GM19043 (cell line): ENCODE measurements at regions not wholly inside any gene's neighbourhood (a gene's known extent, or its start where the extent isn't known, plus 50 kb on each side); places are given as distances from the start of the nearest gene placed in this dataset.

ENCODE experiments used
- ATAC-seq: cut with Tn5 transposase; IDR thresholded peaks from one replicate; pipeline ENCODE4 v1.9.1; 2021; ENCODE audit warnings: low read depth; ENCODE audit not compliant: unreplicated experiment

DNA sequence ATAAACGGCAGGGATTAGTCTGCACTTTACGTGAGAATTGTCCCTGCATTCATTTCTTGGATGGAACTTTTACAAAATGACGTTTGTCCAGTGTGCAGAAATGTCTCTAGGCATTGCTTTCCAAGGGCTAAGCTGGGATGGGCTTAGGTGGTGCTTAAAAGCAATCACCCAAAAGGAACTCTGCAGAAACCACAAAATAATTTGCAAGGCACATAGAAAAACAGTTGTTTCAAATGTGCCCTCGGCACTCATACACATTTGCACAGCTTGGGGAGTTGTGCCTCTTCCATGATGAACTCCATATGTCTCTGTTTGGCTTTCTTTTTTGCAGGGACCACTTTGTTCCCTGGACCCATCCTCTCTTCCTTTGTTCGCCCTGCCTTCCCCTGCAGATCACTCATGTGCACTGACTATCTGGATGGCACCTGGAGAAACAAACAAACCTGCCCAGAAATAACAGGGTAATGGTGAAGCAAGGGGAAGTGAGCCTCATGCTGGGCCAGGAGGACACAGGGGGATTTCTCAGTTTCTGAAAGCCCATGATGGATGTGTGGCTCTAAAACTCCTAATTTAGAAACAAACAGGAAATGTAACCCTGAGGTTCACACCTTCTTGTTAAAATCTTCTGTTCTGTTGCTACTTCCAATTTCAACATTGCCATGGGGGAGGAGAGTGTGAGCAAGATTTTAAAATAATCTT is 150.2 kb downstream of the SNX19 start:
- peak; percentile 71 for ATAC-seq

DNA sequence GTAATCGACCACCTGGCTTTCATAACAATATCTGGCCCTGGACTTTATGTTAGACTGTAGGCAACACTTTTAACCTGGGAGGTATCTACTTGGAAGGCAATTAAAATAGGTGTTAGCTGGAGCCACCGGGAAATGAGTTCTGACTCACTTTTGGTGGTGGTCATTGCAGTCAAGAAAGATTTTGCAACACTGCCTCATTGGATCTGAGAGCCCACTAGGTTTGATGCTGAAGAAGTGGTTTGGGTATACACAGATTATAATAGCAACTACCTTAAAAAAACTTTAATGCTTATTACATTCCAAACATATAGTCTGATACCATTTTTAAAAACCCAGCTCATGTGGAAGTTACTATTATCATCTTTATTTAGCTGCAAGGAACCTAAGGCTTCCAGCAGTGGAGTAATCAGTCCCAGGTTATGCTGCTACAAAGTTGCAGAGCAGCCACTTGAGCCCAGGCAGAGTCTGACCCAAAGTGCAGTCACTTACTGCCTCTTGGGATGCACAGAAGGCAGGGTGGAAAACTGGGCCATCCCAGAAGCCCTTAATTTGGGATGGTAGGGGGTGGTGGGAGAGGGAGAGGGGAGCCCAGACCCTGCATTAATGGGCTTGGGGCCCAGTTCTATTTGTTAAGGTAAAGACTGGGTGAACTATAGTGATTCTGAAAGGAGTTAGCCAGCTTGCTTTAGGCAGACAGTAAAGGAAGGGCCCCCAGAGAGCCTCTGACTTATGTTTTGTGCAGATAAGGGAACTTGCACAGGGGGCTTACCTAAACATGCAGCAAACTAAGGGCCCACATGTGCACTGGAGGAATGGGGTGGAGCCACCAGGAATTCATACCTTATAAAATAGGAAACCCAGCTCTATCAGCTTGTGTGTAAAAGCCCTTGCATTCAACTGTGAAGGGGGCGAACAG is 149.4 kb downstream of the SNX19 start:
- peak; percentile 28 for ATAC-seq

DNA sequence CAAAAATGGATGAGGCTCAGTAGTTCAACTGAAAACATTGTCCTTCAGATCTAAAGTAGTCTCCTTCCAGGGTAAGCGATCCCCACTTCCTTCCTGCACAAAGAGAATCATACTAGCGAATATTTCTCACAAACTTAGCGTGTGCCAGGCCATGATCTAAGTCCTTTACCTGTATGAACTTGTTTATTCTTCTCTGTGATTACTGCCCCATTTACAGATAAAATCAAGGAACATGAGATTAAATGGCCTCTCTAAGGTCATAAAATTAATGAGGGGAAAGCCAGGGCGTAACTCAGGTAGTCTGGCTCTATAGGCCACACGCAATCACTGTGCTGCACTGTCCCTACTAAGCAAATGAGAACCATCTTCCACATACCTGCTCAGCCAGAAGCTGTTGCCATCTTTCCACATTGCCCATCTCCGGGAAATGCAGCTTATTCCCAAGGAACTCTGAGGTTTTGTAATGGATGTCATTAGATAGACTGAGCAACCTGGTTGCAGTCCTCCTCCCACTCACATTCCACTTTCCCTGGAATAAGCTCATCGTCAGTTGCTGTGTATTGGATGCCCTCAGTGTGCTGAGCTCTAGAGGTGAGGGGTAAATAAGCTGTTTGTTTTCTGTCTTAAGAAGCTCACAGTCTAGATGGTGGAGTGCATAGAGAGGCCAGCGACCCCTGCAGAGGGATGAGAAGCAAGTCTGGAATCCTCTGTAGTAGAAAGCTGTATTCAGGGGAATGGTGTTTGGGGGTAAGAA is 146.3 kb downstream of the SNX19 start:
- ATAC-seq = no peak

DNA sequence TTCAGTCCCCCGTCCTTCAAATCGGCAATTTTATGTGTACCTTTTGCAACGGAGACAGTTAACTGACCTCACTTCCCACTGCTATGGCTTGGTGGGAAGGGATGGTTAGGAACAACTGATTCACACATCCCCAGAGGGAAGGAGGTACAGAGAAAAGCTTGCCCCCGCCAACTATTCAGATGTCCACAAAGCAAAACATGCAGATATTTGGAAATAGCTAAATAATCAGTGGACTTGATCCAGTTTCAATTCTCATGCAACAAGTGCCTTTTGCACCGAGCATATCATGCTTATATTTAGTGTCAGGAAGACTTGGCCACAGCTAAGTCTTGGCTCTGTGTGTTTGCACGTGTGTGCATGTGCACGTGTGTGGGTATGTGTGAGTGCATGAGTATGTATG is 144.6 kb downstream of the SNX19 start:
- ATAC-seq = no peak

DNA sequence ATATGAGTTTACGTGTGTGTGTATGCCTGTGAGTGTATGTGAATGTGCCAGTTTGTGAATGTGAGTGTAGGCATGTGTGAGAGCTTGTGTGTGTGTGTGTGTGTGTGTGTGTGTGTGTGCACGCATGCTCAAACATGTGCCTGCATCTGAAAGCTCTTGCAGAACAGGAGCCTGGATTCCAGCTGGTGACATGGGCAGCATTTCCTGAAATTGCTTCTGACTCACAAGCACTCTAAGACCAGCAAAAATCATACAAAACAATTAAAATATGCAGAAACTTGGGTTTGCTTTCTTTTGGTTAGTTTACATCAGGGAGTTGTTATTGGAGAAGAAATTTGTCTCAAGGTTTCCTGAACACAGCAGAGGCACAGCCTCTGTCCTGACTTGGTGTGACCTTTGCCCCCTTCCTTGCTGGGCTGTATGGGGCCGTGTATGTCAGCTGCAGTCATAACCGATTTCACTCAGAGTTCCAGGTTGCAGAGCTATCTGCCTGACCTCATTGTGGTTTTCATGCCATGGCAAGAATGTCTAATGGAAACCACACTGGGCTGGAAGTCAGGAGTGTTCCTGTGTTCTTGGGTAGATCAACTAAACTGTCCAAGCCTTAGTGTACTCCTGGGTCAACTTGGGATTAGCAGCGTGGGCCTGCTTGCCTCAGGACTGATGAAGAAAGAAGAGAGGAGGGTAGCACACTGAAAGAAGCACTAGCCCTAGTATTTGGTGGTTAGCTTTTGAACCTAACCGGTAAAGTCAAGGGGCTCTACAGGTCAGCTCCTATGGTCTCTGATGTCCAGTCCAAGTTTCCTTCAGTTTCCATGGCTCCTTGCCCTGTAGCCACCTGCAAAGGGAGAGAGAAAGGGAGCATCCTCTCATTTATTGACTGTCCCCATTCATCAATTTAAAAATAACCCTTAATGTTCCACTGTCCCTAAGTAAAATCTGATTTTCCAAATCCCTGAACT is 143.7 kb downstream of the SNX19 start:
- no peak for ATAC-seq

DNA sequence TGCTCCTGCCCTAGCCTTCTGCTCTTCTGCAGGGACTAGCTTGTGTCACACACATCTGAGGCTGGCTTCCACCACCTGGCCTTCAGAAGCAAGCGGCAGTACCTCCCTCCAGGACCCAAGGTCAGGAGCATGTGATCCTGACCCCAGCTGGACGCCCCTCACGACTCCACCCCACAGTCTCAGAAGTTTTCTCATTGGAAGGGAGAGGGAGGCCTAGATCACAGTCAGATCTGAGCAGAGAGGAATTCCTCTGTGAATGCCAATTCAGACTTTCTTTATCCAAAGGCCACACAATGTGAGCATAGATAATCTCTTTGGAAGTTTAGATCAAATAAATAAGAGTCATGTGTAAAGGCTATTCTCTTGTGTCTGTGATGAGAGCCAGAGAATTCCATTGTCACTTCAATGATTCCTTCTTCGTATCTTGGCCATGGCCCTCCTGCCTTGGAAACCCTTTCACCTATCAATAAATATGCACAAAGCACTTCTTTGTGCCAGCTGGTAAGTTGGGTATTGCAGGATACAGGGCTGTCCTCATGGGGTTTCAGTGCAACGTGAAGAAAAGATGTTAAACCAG is 142.9 kb downstream of the SNX19 start:
- no peak for ATAC-seq

DNA sequence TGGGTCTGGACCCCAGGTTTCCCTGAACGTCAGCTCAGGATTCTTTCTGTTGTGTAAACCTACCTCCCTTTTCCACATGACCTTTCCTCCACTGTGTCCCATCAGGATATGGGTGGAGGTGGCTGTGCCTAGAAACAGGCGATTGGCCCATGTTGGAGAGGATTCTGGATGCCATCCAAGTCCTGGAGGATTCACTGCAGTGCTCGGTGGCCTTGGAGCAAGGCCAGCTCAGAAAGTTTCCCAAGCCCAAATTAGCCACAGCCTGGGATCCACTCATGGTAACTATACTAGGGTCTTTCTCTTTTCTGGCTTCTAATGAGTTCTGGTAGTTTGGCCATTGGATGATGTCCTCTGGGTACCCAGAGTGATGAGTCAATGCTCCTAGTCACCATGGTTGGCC is 141.6 kb downstream of the SNX19 start:
- ATAC-seq = no peak

DNA sequence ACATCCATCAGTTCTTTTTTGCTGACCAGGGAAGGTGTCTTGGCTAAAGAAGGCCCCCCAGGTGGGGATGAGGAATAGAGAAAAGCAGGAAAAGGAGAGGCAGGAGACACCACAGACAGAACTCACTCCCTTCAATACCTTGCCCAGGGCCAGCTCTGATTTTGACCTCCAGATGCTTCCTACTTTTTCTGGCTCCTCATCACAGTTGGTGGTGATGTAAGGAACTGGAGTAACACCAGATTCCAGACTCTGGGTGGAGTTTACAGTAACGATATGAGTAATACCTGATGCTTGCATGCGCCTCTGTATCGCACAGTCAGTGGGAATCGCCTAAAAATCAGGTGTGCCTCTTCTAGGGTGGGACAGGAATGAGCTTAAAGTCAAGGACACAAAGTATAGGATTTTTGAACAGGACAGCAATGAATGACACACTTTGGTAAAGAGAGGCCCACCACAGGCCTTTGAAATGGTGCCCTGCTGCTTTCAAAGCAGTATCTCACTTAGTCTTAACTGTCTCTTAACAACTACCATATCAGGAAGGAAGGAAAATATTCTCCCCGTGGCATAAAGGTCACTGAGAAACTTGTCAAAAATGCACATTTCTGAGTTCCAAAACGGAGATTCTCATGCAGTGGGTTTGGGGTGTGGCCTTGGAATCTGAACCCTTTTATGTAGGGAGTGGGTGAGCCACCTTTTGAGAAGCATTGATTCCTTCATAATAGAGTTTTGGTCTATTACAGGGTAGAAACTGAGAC is 140.8 kb downstream of the SNX19 start:
- no peak for ATAC-seq

DNA sequence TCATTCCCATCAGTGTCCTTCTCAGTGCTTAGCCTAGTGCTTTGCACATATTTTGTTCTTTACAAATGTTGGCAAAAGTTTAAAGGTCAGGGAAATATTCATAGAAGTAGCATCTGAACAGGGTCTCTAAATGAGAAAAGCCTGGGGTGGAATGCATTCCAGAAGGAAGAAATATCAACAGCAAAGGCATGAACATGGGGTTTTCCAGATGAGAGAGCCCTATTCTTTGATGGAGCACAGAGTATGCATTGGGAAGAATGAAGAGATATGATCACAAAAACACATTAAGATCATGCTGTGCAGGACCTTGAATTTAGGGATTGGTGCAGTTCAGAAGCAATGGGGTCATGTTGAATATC is 140.2 kb downstream of the SNX19 start:
- ATAC-seq = no peak

DNA sequence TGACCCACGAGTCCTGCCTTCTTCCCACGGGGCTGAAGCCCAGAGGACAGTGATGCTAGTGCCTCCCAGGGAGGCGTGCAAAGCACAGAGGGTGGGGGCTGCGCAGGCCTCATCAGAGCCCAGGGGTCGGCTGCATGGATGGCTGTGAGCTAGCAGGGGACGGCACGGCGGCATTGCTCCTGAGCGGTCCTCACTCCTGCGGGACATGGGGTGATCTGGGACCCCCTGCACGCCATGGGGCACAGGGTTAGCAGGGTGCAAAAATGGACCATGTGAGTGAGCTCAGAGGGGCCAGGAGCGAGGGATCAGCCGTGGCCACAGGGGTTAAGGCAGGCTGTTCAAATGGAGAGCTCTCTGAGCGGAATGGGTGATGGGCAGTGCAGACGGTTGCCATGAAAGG is 138.3 kb downstream of the SNX19 start:
- ATAC-seq = no peak

DNA sequence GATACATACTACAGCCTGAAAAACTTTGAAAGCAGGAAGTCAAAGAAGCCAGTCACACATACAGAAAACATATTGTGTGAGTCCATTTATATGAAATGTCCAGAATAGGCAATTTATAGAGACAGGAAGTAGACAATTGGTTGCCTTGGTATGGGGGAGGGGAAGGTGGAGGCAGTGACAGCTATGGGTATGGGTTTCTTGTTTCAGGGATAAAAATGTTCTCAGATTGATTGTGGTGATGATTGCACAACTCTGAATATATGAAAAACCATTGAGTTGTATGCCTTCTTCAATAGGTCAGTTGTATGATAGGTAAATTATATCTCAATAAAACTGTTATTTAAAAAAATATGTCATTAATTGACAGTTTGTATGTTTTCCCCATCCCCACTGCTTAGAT is 137.6 kb downstream of the SNX19 start:
- no peak for ATAC-seq

DNA sequence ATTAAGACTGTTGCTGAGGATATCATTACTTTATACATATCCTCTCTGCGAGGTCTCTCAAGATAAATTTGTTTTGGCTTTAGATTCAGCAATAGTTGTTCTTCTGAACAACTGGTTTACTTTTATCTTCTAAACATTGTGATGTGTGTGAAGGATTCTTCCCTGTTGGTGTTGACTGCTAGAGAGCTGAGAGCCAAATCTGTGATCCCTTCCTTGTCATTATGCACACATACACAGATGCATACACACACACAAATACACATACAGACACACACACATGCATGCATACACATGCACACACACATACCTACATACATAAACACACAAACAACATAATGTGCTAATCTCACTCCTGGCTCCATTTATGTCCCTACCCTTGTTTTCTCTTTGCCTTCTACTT is 137.0 kb downstream of the SNX19 start:
- ATAC-seq = no peak

DNA sequence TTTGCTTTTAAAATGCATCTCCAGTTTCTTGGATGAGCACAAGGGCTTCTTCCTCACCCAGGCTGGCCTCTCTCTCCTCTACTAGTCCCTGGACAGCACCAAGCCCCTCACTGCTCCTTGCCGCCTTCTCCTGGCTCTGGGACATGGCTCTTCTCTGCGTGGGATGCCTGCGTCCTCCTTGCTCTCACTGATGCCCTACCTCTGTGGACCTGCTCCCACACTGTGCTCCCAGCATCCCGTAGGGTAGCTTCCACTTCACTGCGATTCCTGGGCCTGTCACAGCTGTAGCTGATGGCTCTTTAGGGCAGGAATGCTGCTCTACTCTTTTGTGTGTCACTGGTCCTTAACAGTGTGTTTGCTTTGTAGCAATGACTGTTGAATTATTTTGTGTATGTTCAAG is 136.3 kb downstream of the SNX19 start:
- ATAC-seq = no peak

DNA sequence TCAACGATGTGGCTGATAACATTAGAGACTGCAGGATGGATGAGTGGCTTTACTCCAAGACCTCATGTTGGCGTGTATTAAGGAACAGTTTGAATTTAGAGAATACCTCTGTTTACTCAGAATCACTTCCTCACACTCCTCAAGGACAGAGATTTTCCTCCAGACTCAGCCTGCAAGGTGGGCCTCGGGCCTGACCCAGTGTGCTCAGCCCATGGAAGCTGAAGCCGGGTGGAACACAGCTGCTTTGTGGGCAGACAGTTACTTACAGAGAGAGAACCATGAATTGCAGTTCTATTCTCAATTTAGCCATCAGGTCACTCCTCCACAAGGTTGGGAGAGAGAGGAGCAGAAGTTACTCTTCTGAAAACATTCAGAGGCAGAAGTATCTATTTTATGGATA is 135.8 kb downstream of the SNX19 start:
- ATAC-seq = no peak

DNA sequence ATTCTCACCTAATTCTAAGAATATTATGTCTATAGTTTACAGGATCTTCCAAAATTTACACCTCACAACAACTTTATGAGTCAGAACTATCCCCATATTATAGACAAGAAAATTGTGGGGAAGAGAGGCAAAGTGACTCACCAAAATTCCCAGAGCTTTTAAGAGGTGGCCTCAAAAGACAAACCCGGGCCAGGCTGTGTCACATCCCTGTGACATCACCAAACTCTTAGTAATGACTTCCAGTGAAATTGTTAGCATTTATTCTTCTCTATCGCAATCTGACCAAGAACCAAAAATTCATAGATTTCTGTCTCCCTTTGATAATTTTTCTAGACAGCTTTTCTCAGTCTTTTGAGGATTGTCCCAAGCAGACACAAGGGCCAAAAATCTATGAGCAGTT is 134.3 kb downstream of the SNX19 start:
- ATAC-seq = no peak

DNA sequence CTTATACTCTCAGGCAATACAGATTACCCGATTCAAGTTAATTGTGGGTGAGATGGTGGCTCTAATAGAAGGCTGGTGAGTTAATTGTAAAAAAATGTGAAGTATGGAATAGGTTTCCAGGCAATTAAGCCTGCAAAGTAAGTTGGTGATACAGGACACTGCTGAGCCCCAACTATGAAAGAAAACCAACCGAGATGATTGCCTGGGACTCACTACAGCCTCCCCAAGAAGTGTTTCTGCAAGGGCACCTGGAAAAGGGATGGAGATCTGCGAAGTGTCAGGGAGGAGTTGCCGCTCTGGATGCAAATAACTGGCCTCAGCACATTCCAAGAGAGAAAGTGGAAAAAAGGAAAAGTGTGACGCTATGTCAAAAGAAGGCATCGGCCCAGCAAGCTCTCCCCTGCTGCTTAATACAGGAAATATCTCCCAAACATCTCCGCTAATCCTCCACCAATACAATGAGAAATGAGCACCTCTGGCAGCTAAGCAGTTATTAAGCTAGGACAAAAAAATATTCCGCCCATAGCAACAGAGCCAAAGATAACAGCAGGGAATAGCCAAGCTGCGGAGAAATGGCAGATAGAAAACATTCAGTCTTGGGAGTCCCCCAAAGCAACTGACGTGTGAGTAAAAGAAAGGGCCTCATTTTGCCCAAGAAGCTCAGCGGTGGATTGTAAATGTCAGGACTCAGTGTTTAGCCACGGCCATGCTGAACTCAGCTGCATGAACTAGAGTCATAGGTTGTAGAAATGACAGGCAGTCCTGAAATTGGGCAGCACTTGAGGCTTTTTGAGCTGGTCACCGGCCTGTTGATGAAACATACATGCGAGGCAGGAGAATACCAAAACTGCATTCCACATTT is 133.7 kb downstream of the SNX19 start:
- no peak for ATAC-seq

DNA sequence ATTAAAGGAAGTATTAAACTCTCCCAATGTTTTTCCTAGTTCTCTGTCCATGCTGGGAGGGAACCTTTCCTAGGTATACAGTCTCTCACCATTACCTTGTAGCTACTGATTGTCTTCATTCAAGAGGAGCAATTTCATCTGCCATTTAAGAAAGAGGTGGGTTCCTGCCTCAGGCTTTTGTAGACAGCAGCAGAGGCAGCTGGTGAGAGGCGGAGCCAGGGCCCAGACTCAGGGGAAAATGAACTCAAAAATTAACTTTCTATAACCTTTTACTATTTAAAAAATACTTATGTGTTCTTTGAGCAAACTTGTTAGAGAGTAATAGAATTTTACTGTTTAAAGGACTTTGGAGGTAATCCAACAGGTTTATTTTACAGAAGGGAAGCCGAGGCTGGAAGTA is 133.0 kb downstream of the SNX19 start:
- ATAC-seq = no peak

DNA sequence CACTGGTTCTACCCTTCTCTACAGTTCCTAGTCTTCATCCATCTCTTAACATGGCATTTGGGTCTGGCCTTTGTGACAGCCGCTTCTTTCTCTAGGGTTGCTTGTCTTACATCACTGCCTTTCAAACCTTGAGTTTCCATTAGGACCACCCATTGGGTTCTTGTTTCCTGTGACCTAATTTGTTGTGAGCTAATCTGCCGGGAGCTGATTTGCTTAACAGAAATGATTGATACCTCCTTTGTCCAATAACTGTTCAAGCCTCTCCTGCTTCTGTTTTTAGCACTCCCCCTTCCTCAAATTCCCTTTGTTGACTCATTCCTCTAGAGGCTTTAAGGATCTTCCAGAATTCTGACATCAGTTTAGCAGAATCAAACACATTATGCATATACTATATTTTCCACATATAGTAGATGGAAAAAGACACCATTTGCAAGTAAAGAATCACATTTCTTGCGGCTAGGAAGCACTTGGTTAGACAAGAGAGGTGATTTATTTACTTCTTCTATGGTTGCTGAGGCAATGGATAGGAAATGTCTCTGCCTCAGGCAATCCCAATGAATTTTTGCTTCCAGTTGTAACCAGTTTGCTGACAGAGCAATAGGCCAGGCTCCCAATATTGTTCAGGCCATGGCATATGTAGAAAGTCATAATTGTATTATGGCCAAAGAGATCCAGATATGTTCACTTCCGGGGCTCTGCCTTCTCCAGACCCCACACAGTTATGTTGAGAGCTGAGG is 130.7 kb downstream of the SNX19 start:
- ATAC-seq = no peak
